ENCODE measurements at regions not wholly inside any gene's neighbourhood (a gene's known extent, or its start where the extent isn't known, plus 50 kb on each side); places are given as distances from the start of the nearest gene placed in this dataset.

- no peak overlapping the region for H3K4me3 ChIP-seq (replicated peaks in 1 of 2; ENCODE audit: low read depth in 1 of 2, low read length in 2 of 2)
- RAD21 ChIA-PET (ENCODE audit: low non-redundant PET in 1 of 2, low total read pairs in 2 of 2, uncharacterized antibody in 2 of 2, unreplicated experiment in 2 of 2) = no interaction called here
- H3K36me3 ChIP-seq (ENCODE audit: control insufficient read depth in 1 of 2, insufficient read depth in 2 of 2, low read length in 2 of 2) = no peaks in the 10 kb centered on the region
- H3K9ac ChIP-seq (ENCODE audit: low read length) = no peak overlapping the region
- H3K27me3 ChIP-seq (ENCODE audit: insufficient read depth, low read length) = no peaks in the 10 kb centered on the region
- no peak overlapping the region for H2AFZ ChIP-seq (ENCODE audit: low read depth, low read length, poor library complexity, severe bottlenecking)
- DNase-seq (ENCODE audit: low read depth, low spot score) (no peak), ATAC-seq (no peak)
- intact Hi-C loops (cut with micrococcal nuclease) = no loop called here
- TF ChIP-seq SP1 (IDR thresholded peaks at IDR 0.05; ENCODE audit: low read depth) = no peak
- TF ChIP-seq JUND (IDR thresholded peaks at IDR 0.05) = no peak
- TF ChIP-seq RAD21 (IDR thresholded peaks at IDR 0.05; ENCODE audit: low read depth) = no peak
- TF ChIP-seq MAX (IDR thresholded peaks at IDR 0.05) = no peak
- no peak for TF ChIP-seq ATF3 (IDR thresholded peaks at IDR 0.05)
- TF ChIP-seq CEBPB (IDR thresholded peaks at IDR 0.05; ENCODE audit: low read depth) = no peak
- TF ChIP-seq POLR2A (IDR thresholded peaks at IDR 0.05; ENCODE audit: borderline replicate concordance, extremely low read depth, insufficient read depth, insufficient read length) = no peak
- TF ChIP-seq POLR2AphosphoS5 (IDR thresholded peaks at IDR 0.05; ENCODE audit: low read depth, low read length) = no peak
- no peak for TF ChIP-seq SRF (IDR thresholded peaks at IDR 0.05; ENCODE audit: low read depth)
- no peak for TF ChIP-seq EZH2 (IDR thresholded peaks at IDR 0.05)
- no peak for TF ChIP-seq ZNF274 (IDR thresholded peaks at IDR 0.05; ENCODE audit: low read depth, low read length)
- TF ChIP-seq ZFX (IDR thresholded peaks at IDR 0.05) = no peak
- TF ChIP-seq TCF7L2 (IDR thresholded peaks at IDR 0.05; ENCODE audit: borderline replicate concordance, extremely low read depth, insufficient read depth, insufficient read length) = no peak
- no peak for TF ChIP-seq EZH2phosphoT487 (IDR thresholded peaks at IDR 0.05; ENCODE audit: borderline replicate concordance)
- TF ChIP-seq CTCF (IDR thresholded peaks at IDR 0.05 in 2 of 3, conservative IDR thresholded peaks at IDR 0.05 in 1 of 3; ENCODE audit: borderline replicate concordance in 1 of 3, insufficient read depth in 1 of 3, low read depth in 2 of 3, low read length in 2 of 3) = no peak
- no peak for TF ChIP-seq CBX3 (IDR thresholded peaks at IDR 0.05; ENCODE audit: low read depth)
- TF ChIP-seq ELF1 (IDR thresholded peaks at IDR 0.05; ENCODE audit: borderline replicate concordance, low read depth) = no peak
- no peak for TF ChIP-seq SIN3A (IDR thresholded peaks at IDR 0.05; ENCODE audit: low read depth)
- no peak for TF ChIP-seq REST (IDR thresholded peaks at IDR 0.05; ENCODE audit: low read depth)
- TF ChIP-seq EGR1 (IDR thresholded peaks at IDR 0.05; ENCODE audit: low read depth) = no peak
- no peak overlapping the region for H3K27ac ChIP-seq (ENCODE audit: low read depth, low read length)
- H3K9me2 ChIP-seq (ENCODE audit: insufficient read depth) = no peaks in the 10 kb centered on the region
- H3K79me2 ChIP-seq (ENCODE audit: insufficient read depth, low read length) = no peaks in the 10 kb centered on the region
- H3K9me3 ChIP-seq (ENCODE audit: control insufficient read depth in 1 of 2, insufficient read depth in 1 of 2, low read depth in 1 of 2, low read length in 2 of 2) = no peaks in the 10 kb centered on the region
- CTCF ChIA-PET = no interaction called here
- H3K4me1 ChIP-seq (ENCODE audit: control insufficient read depth in 1 of 2, insufficient read depth in 2 of 2, low read length in 2 of 2) = peaks cover 4 to 18% of the 10 kb centered on the region in 2 experiments
- no peaks in the 10 kb centered on the region for H4K20me1 ChIP-seq (ENCODE audit: insufficient read depth)
- BruUV-seq (replicated peaks) = no TSS peak
- POLR2A ChIA-PET = no interaction called here
- H3K4me2 ChIP-seq (ENCODE audit: low read length) = no peak overlapping the region
These were observed 83.9 kb upstream of the TSC22D2 start for GRCh38 chr3:150324245-150324644.

Measured in HCT116 (cell line).